ENCODE measurements at regions not wholly inside any gene's neighbourhood (a gene's known extent, or its start where the extent isn't known, plus 50 kb on each side); places are given as distances from the start of the nearest gene placed in this dataset.
"Not testable (repeated sequence)": the region's sequence is repeated elsewhere in the genome, so short reads cannot be mapped to it uniquely, and the experiment has no call there.

DNA sequence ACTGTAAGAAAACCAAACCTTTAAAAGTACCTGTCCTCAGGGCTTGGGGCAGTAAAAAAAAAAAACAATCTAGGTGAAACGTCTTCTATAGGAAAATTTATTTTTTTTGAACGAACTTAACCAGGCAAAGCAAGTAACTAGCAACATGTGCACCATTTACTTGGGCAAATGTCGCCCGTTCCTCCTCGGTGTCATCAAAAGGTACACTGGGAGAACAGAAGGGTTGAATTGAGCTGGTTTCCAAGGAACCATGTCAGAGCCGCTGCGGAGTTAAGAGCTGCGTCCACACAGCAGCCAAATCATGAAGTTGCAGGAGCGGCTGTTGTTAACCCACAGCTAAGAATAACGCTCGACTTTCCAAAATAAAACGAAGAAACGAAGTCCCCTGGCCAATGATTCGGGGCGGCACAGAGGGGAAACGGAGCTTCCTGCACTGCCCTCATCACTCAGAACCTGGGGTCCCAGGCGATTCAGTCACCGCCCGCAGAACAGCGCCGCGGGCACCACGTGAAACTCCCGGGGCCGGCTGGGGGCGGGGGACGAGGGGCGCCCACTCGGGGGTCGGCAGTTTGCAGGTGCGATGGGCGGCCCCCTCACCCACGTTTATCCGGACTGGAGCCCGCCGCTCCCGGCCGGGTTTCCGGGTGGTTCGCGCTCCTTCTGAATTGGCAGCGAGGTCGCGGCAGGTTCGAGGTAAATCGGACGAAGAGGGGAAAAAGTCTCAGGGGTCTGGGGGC lies 53.6 kb upstream of the PLGLB1 start:
- Histone ChIP-seq H3K27ac (peak overlapping the region; percentile 91 to 93 (median 92)), H3K4me3 (peak overlapping the region; percentile 63 to 77 (median 74))
- H3K9me3 ChIP-seq; intact Hi-C loops (cut with DNase I); H3K4me1 ChIP-seq; H3K27me3 ChIP-seq; H3K36me3 ChIP-seq: not testable (repeated sequence)
- peak; percentile 66 for DNase-seq
- 0% methylated on average over 46 to 47 of the region's 47 CpGs for WGBS, 2 donors

DNA sequence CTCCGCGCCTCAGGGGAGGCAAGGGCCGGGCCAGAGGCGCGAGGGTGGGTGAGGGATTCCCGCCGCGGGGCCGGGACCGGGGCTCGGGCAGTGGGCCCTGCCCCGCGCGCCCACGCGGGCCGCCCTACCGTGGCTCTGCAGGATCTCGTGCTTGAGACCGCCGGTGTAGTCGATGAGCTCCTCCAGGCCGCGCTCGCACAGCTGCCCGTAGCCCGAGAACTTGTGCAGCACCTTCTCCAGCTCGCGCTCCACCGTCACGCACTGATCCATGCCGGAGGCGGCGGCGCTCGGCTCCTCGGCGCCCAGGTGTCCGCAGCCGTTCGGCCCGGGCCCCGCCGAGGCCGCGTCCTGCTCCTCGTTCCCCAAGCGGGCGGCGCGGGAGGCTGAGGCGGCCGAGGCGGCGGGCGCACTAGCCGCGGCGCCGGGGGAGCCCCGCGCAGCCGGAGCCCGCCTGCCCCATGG lies 54.2 kb upstream of the PLGLB1 start:
- WGBS, 2 donors, result 0% methylated on average over 62 of the region's 64 CpGs
- H3K27me3 ChIP-seq; intact Hi-C loops (cut with DNase I); H3K4me1 ChIP-seq; H3K9me3 ChIP-seq; H3K36me3 ChIP-seq: not testable (repeated sequence)
- Histone ChIP-seq H3K27ac (peak overlapping the region; percentile 91 to 93 (median 92)), H3K4me3 (peak overlapping the region; percentile 63 to 77 (median 74))
- peak; percentile 79 for DNase-seq

DNA sequence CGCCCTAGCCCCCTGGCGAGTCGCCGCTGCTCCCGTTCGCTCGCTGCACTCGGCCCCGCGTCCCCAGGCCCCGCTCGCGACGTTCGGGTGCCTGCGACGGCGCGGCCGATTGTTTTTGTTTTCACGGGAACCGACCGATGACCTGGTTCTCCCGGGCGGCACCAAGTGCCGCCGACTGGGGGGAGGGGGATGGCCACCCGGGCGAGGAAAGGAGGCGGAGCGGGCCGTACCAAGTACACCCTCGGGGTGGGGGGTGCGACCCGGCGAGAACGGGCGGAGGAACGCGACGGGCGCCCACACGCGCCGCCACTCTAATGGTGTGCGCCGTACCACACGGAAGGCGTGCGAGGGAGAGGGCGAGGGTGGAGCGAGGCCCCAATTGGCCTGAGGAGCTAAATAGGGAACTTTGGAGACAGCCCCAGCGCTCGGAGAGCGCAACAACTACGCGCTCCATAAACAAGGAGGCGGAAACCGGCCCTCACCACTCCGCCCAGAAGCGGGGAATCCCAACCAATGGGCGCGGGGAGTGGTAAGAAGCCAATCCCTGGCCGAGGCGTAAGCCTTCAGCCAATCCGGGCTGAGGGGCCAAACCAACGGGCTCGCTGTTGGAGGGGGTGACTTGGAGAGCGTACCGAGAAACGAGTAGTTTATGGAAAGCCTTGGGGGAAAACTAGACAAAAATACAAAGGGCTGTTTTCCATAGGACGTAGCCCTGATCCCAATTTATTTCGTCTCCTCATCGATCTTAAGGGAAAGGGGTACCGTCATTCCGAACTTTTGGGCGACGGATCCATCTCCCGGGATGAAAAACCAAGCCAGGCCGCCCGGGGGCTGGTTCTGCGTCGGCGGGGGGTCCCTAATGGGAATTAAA lies 54.8 kb upstream of the PLGLB1 start:
- H3K9me3 ChIP-seq; H3K27me3 ChIP-seq; intact Hi-C loops (cut with DNase I); H3K36me3 ChIP-seq; H3K4me1 ChIP-seq: not testable (repeated sequence)
- H3K4me3 ChIP-seq, result peak overlapping the region; percentile 63 to 77 (median 74)
- peak overlapping the region; percentile 91 to 93 (median 92) for H3K27ac ChIP-seq
- 0% methylated on average over 81 to 82 of the region's 84 CpGs for WGBS, 2 donors
- TF ChIP-seq POLR2AphosphoS5 (IDR thresholded peaks at IDR 0.05) (peak; percentile 23 to 65 (median 38)), POLR2A (IDR thresholded peaks at IDR 0.05) (peak; percentile 49 to 63)
- DNase-seq, result peak; percentile 97

DNA sequence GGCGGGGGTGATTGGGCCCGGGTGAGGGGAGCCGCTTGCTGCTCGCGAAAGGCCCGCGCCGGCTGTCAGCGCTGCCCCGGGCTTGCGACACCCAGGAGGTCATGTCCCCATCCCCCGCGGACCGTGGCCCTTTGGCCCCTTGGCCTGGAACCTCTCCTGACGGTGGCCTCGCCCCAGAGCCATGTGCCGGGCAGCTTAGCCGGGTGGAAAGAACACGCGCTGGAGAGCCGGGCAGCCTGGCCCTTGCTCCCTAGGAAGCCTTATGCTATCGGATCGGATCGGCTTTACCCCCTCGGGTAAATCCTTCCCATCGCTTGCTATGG lies 55.4 kb upstream of the PLGLB1 start:
- H3K4me1 ChIP-seq; H3K27me3 ChIP-seq; H3K36me3 ChIP-seq; H3K9me3 ChIP-seq; intact Hi-C loops (cut with DNase I); DNase-seq: not testable (repeated sequence)
- 0% methylated on average over 2 of the region's 26 CpGs for WGBS, 2 donors
- H3K4me3 ChIP-seq, result peak overlapping the region; percentile 63 to 76 (median 68)
- H3K27ac ChIP-seq, result peak overlapping the region; percentile 91 to 93 (median 92)

DNA sequence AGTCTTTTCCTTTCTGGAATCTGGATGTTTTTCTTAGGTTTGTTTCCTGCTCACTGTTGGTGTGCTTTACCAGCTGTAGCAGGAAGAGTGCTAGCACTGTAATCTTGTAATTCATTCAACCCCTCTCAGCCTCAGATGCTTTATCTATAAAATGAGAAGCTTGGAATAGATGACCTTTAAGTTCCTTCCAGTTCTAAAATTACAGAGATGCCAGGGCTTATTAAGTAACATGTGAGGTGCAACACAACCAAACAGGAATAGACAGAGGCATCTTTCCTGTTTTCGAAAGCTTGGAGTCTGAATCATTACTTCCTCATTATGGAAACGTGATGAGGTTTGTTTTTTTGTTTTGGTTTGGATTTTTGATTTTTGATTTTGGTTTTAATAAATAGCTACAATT lies 60.1 kb upstream of the PLGLB1 start:
- H3K9me3 ChIP-seq; H3K27me3 ChIP-seq; intact Hi-C loops (cut with DNase I); DNase-seq; H3K4me1 ChIP-seq; H3K4me3 ChIP-seq; H3K27ac ChIP-seq; H3K36me3 ChIP-seq: not testable (repeated sequence)
- WGBS, 2 donors, result no CpG with 5 or more reads among the region's 2 CpGs

DNA sequence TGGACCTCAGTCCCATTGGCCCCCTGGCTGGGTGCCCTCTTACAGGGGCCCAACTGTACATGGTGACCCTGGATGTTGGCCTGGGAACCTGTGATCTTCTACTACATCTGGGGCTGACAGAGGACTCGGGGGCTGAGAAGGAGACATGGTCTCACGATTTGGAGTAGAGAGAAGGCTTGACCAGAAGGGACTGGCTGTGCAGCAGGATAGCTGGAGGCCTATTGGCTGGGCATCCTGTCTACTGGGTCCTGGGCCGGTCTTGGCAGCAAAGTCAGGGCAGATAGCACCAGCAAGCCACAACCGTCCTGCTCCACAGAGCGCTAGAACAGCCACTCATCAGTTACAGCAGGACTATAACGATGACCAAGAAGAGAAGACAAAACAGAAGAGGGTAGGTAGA lies 66.4 kb upstream of the PLGLB1 start:
- H3K36me3 ChIP-seq; H3K4me1 ChIP-seq; intact Hi-C loops (cut with DNase I); H3K27ac ChIP-seq; H3K27me3 ChIP-seq; H3K9me3 ChIP-seq; DNase-seq; H3K4me3 ChIP-seq: not testable (repeated sequence)
- 93 to 94% methylated on average over 6 of the region's 6 CpGs for WGBS, 2 donors

DNA sequence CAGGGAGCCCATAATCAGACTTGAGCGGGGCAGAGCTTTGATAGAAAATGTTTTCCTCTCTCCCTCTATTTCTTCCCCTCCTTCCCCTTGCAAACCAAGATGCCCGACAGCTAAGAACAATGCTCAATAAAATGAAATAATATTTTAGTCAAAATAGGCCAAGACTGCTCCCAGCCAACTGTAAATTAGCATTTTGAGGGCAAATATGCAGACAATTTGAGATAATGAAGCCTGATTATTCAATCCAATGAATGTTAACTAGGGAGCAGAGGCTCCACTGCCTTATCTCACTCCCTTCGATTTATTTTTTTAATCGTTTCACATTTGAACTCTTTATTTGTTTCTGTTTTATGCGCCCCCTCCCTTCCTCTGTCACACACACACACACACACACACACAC lies 67.8 kb upstream of the PLGLB1 start:
- H3K4me1 ChIP-seq; H3K27me3 ChIP-seq; H3K9me3 ChIP-seq; H3K4me3 ChIP-seq; H3K36me3 ChIP-seq; H3K27ac ChIP-seq; DNase-seq; intact Hi-C loops (cut with DNase I): not testable (repeated sequence)
- 81 to 100% methylated on average over 1 to 3 of the region's 5 CpGs for WGBS, 2 donors

DNA sequence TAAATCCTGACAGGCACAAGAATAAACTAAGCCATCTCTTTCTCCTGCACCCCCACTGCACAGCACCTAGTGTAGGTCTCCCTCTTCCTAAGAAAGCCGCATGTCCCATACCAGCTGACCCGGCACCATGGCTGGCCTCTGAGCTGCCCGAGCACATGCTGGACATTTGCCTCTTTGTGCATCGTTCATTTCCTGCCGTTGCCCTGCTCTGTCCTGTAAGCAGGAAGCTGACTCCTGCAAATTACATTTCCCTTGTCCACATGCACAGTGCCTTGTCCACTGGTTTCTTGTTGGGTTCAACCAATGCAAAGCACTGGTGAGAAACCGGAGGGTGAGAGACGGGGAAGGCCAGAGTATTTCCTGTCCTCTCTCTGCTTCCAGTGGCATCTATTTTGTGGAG lies 71.6 kb upstream of the PLGLB1 start:
- H3K4me3 ChIP-seq; H3K36me3 ChIP-seq; intact Hi-C loops (cut with DNase I); H3K9me3 ChIP-seq; H3K27ac ChIP-seq; H3K4me1 ChIP-seq; DNase-seq; H3K27me3 ChIP-seq: not testable (repeated sequence)
- 90 to 94% methylated on average over 3 of the region's 7 CpGs for WGBS, 2 donors

DNA sequence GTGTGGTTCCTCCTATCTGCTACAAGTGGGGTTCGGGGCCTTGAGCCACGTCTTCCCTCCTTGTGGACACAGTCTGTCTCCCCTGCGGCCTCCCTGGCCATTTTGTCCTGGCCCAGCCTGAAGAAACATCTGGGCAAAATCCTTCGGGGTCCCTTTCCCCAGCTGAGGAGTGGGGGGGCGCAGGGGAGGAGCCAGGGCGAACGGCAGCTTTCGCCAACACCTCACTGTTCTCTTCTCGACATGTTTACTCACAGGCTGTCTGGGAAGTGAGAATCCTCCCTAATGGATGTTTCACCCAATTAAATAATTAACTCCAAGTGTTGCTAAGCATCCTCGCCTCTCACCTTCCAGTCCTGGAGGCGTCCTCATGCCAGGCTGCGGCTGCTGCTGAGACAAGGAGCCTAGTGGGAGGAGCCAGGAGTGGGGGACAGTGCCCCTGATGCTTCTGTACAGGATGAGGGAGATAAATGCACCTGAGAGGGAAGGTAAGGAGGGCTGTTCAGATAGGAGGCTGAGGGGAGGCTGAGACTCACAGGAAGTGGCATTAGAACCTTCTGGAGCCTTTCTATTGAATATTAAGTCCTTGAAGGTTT lies 72.4 kb upstream of the PLGLB1 start:
- WGBS, 2 donors, result 68 to 74% methylated on average over 6 of the region's 12 CpGs
- intact Hi-C loops (cut with DNase I), result not testable (repeated sequence)

DNA sequence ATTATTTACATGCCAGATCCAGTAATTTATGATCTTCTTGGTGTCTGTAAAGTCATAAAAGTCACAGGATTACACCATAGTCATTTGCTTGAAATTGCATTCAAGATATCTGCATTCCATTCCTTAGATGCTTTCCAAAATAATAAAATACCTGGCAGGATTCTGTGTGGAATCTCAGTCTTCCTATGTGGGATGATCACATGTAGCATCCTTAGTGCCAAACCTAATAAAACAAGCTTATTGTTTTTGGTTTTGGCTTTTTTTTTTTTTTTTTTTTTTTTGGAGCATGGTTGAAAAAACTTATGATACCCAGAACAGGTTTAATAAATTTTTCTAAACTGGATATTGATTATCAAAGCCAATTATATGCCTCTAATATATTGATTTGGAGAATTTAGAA lies 74.2 kb upstream of the PLGLB1 start:
- H3K27ac ChIP-seq; DNase-seq; intact Hi-C loops (cut with DNase I); H3K4me1 ChIP-seq; H3K36me3 ChIP-seq; H3K4me3 ChIP-seq; H3K9me3 ChIP-seq; H3K27me3 ChIP-seq: not testable (repeated sequence)

More for the DNA sequence above, 72.4 kb upstream of the PLGLB1 start:
- not testable (repeated sequence) for H3K27ac ChIP-seq, H3K4me1 ChIP-seq, H3K36me3 ChIP-seq, H3K4me3 ChIP-seq, DNase-seq, H3K27me3 ChIP-seq, H3K9me3 ChIP-seq

DNA sequence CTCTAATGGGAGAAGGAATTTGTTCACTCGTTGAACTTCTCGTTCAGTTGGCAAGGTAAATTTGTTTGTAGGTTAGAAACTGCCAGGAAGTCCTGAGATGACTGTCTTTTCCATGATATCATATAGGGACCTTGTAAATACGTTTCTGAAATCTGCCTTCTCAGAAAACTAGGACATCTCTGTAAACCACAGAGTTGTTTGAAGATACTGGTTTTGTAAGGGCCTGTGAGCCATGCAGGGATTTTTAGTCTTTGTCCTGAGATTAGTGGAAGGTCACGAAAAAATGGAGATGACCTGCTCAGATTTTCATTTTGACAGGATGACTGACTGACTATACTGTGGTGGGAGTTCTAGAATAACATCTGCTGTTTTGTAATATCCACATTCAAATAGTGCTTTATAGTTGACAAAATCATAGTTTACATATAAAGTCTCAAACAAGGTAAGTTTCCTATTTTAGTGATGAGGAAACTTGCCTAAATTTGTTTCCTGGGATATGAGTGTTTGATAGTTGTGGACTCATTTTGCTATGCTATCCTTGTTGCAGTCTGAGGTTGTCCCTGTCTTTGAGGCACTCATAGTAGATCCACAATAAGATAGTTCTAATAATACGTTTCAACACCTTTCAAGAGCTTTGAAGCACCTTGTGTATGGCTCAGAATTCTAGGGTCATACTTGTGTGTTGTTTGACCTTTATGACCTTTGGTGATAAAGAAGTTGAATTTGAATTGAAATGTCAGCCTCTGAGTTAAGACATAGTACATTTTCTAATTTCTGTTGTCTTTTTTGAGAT lies 107.3 kb upstream of the PLGLB1 start:
- H3K4me3 ChIP-seq; H3K4me1 ChIP-seq; H3K36me3 ChIP-seq; H3K9me3 ChIP-seq; intact Hi-C loops (cut with DNase I); DNase-seq; H3K27me3 ChIP-seq; H3K27ac ChIP-seq: not testable (repeated sequence)
- 61 to 66% methylated on average over 3 of the region's 5 CpGs for WGBS, 2 donors

DNA sequence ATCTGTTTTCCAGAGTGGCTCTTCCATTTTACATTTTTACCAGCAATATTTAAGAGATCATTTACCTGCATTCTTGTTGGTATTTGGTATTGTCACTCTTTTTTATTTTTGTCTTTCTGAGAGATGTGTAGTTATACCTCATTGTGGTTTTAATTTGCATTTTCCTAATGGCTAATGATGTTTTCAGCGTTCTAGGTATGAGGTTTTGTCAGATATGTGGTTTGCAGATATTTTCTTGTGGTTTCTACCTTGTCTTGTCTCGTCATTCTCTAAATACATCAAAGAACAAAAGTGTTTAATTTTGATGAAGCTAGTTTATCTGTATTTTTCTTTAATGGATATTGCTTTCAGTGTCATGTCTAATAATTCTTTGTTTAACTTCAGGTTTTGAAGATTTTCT lies 110.9 kb upstream of the PLGLB1 start:
- WGBS, 2 donors, result 48 to 61% methylated on average over 1 of the region's 2 CpGs
- H3K27ac ChIP-seq; H3K4me1 ChIP-seq; H3K4me3 ChIP-seq; H3K9me3 ChIP-seq; DNase-seq; H3K27me3 ChIP-seq; intact Hi-C loops (cut with DNase I); H3K36me3 ChIP-seq: not testable (repeated sequence)
